ENCODE measurements at regions not wholly inside any gene's neighbourhood (a gene's known extent, or its start where the extent isn't known, plus 50 kb on each side); places are given as distances from the start of the nearest gene placed in this dataset.
"Not testable (repeated sequence)": the region's sequence is repeated elsewhere in the genome, so short reads cannot be mapped to it uniquely, and the experiment has no call there.

- H3K9me1 ChIP-seq (ENCODE audit: control insufficient read depth, extremely low read depth, insufficient read depth, low read length); dilution Hi-C loops (cut with MboI; ENCODE audit: extremely low pct_ligation_motif_present, low sequenced_read_pairs); H3K27ac ChIP-seq (ENCODE audit: control insufficient read depth, insufficient read depth, low read length); H3K9ac ChIP-seq (ENCODE audit: control insufficient read depth, extremely low read depth, insufficient read depth, low read length); H4K20me1 ChIP-seq (ENCODE audit: control insufficient read depth, extremely low read depth, insufficient read depth, low read length); FAIRE-seq; H3K4me2 ChIP-seq (ENCODE audit: control insufficient read depth, extremely low read depth, insufficient read depth, low read depth, low read length); H3K4me1 ChIP-seq (ENCODE audit: control insufficient read depth, extremely low read depth, insufficient read depth, low read length); H3K4me3 ChIP-seq (ENCODE audit: control insufficient read depth in 2 of 3, extremely low read depth in 1 of 3, insufficient read depth in 2 of 3, low read depth in 1 of 3, low read length in 3 of 3); H2AFZ ChIP-seq (ENCODE audit: control insufficient read depth, low read length); H3K27me3 ChIP-seq (ENCODE audit: control insufficient read depth, extremely low read depth, insufficient read depth, low read length); DNase-seq (ENCODE audit: low read depth, low spot score); H3K79me2 ChIP-seq (ENCODE audit: control insufficient read depth, insufficient read depth, low read length); H3K36me3 ChIP-seq (ENCODE audit: control insufficient read depth in 2 of 2, extremely low read depth in 1 of 2, insufficient read depth in 2 of 2, low read length in 2 of 2): not testable (repeated sequence)
- peaks cover 15% of the 10 kb centered on the region for H3K9me3 ChIP-seq (ENCODE audit: control insufficient read depth, low read depth, low read length)
Measured at GRCh38 chr21:5222996-5223782, 5298.2 kb upstream of the TPTE start.

- H3K9me3 ChIP-seq (ENCODE audit: control insufficient read depth, low read depth, low read length): peaks cover 16% of the 10 kb centered on the region
- H3K27me3 ChIP-seq (ENCODE audit: control insufficient read depth, extremely low read depth, insufficient read depth, low read length); H3K79me2 ChIP-seq (ENCODE audit: control insufficient read depth, insufficient read depth, low read length); DNase-seq (ENCODE audit: low read depth, low spot score); dilution Hi-C loops (cut with MboI; ENCODE audit: extremely low pct_ligation_motif_present, low sequenced_read_pairs); H3K4me2 ChIP-seq (ENCODE audit: control insufficient read depth, extremely low read depth, insufficient read depth, low read depth, low read length); H3K27ac ChIP-seq (ENCODE audit: control insufficient read depth, insufficient read depth, low read length); H3K4me3 ChIP-seq (ENCODE audit: control insufficient read depth in 2 of 3, extremely low read depth in 1 of 3, insufficient read depth in 2 of 3, low read depth in 1 of 3, low read length in 3 of 3); H4K20me1 ChIP-seq (ENCODE audit: control insufficient read depth, extremely low read depth, insufficient read depth, low read length); H2AFZ ChIP-seq (ENCODE audit: control insufficient read depth, low read length); H3K9me1 ChIP-seq (ENCODE audit: control insufficient read depth, extremely low read depth, insufficient read depth, low read length); H3K9ac ChIP-seq (ENCODE audit: control insufficient read depth, extremely low read depth, insufficient read depth, low read length); H3K4me1 ChIP-seq (ENCODE audit: control insufficient read depth, extremely low read depth, insufficient read depth, low read length); H3K36me3 ChIP-seq (ENCODE audit: control insufficient read depth in 2 of 2, extremely low read depth in 1 of 2, insufficient read depth in 2 of 2, low read length in 2 of 2); FAIRE-seq: not testable (repeated sequence)
Measured at GRCh38 chr21:5224156-5224555, 5297.2 kb upstream of the TPTE start.

- H2AFZ ChIP-seq (ENCODE audit: control insufficient read depth, low read length); H3K9ac ChIP-seq (ENCODE audit: control insufficient read depth, extremely low read depth, insufficient read depth, low read length); dilution Hi-C loops (cut with MboI; ENCODE audit: extremely low pct_ligation_motif_present, low sequenced_read_pairs); H3K9me1 ChIP-seq (ENCODE audit: control insufficient read depth, extremely low read depth, insufficient read depth, low read length); H3K79me2 ChIP-seq (ENCODE audit: control insufficient read depth, insufficient read depth, low read length); H4K20me1 ChIP-seq (ENCODE audit: control insufficient read depth, extremely low read depth, insufficient read depth, low read length); FAIRE-seq; H3K36me3 ChIP-seq (ENCODE audit: control insufficient read depth in 2 of 2, extremely low read depth in 1 of 2, insufficient read depth in 2 of 2, low read length in 2 of 2); H3K4me2 ChIP-seq (ENCODE audit: control insufficient read depth, extremely low read depth, insufficient read depth, low read depth, low read length); H3K27ac ChIP-seq (ENCODE audit: control insufficient read depth, insufficient read depth, low read length); DNase-seq (ENCODE audit: low read depth, low spot score); H3K4me3 ChIP-seq (ENCODE audit: control insufficient read depth in 2 of 3, extremely low read depth in 1 of 3, insufficient read depth in 2 of 3, low read depth in 1 of 3, low read length in 3 of 3); H3K4me1 ChIP-seq (ENCODE audit: control insufficient read depth, extremely low read depth, insufficient read depth, low read length); H3K27me3 ChIP-seq (ENCODE audit: control insufficient read depth, extremely low read depth, insufficient read depth, low read length): not testable (repeated sequence)
- H3K9me3 ChIP-seq (ENCODE audit: control insufficient read depth, low read depth, low read length): peaks cover 16% of the 10 kb centered on the region
Measured at GRCh38 chr21:5227252-5227651, 5294.1 kb upstream of the TPTE start.

- H3K79me2 ChIP-seq (ENCODE audit: control insufficient read depth, insufficient read depth, low read length); H3K4me3 ChIP-seq (ENCODE audit: control insufficient read depth in 2 of 3, extremely low read depth in 1 of 3, insufficient read depth in 2 of 3, low read depth in 1 of 3, low read length in 3 of 3); H3K4me1 ChIP-seq (ENCODE audit: control insufficient read depth, extremely low read depth, insufficient read depth, low read length); DNase-seq (ENCODE audit: low read depth, low spot score); dilution Hi-C loops (cut with MboI; ENCODE audit: extremely low pct_ligation_motif_present, low sequenced_read_pairs); H3K9ac ChIP-seq (ENCODE audit: control insufficient read depth, extremely low read depth, insufficient read depth, low read length); H3K27ac ChIP-seq (ENCODE audit: control insufficient read depth, insufficient read depth, low read length); H2AFZ ChIP-seq (ENCODE audit: control insufficient read depth, low read length); FAIRE-seq; H3K9me1 ChIP-seq (ENCODE audit: control insufficient read depth, extremely low read depth, insufficient read depth, low read length); H4K20me1 ChIP-seq (ENCODE audit: control insufficient read depth, extremely low read depth, insufficient read depth, low read length); H3K27me3 ChIP-seq (ENCODE audit: control insufficient read depth, extremely low read depth, insufficient read depth, low read length); H3K4me2 ChIP-seq (ENCODE audit: control insufficient read depth, extremely low read depth, insufficient read depth, low read depth, low read length); H3K36me3 ChIP-seq (ENCODE audit: control insufficient read depth in 2 of 2, extremely low read depth in 1 of 2, insufficient read depth in 2 of 2, low read length in 2 of 2): not testable (repeated sequence)
- peaks cover 14% of the 10 kb centered on the region for H3K9me3 ChIP-seq (ENCODE audit: control insufficient read depth, low read depth, low read length)
Measured at GRCh38 chr21:5230561-5230960, 5290.8 kb upstream of the TPTE start.

- FAIRE-seq; H3K9ac ChIP-seq (ENCODE audit: control insufficient read depth, extremely low read depth, insufficient read depth, low read length); H3K4me1 ChIP-seq (ENCODE audit: control insufficient read depth, extremely low read depth, insufficient read depth, low read length); H3K4me2 ChIP-seq (ENCODE audit: control insufficient read depth, extremely low read depth, insufficient read depth, low read depth, low read length); H4K20me1 ChIP-seq (ENCODE audit: control insufficient read depth, extremely low read depth, insufficient read depth, low read length); H2AFZ ChIP-seq (ENCODE audit: control insufficient read depth, low read length); H3K79me2 ChIP-seq (ENCODE audit: control insufficient read depth, insufficient read depth, low read length); dilution Hi-C loops (cut with MboI; ENCODE audit: extremely low pct_ligation_motif_present, low sequenced_read_pairs); H3K27me3 ChIP-seq (ENCODE audit: control insufficient read depth, extremely low read depth, insufficient read depth, low read length); H3K27ac ChIP-seq (ENCODE audit: control insufficient read depth, insufficient read depth, low read length); H3K9me1 ChIP-seq (ENCODE audit: control insufficient read depth, extremely low read depth, insufficient read depth, low read length); DNase-seq (ENCODE audit: low read depth, low spot score); H3K4me3 ChIP-seq (ENCODE audit: control insufficient read depth in 2 of 3, extremely low read depth in 1 of 3, insufficient read depth in 2 of 3, low read depth in 1 of 3, low read length in 3 of 3); H3K36me3 ChIP-seq (ENCODE audit: control insufficient read depth in 2 of 2, extremely low read depth in 1 of 2, insufficient read depth in 2 of 2, low read length in 2 of 2): not testable (repeated sequence)
- peaks cover 14% of the 10 kb centered on the region for H3K9me3 ChIP-seq (ENCODE audit: control insufficient read depth, low read depth, low read length)
Measured at GRCh38 chr21:5231261-5231660, 5290.1 kb upstream of the TPTE start.
